Chondrocyte (in vitro differentiated cells): ENCODE measurements at regions not wholly inside any gene's neighbourhood (a gene's known extent, or its start where the extent isn't known, plus 50 kb on each side); places are given as distances from the start of the nearest gene placed in this dataset.

Experiments used
- DNase-seq: peaks from one replicate; pipeline ENCODE4 v3.0.0; 2021; ENCODE audit warnings: mixed read lengths, low spot score
- H3K27ac Mint-ChIP-seq: one replicate; pipeline ENCODE4 v1.8.0; 2021; ENCODE audit warnings: mild to moderate bottlenecking, moderate library complexity, mixed read lengths; ENCODE audit not compliant: unreplicated experiment
- H3K27me3 Mint-ChIP-seq: 2 replicates; pipeline ENCODE4 v1.8.0; 2021; ENCODE audit warnings: low read depth, mixed read lengths
- H3K36me3 Mint-ChIP-seq: 2 replicates; pipeline ENCODE4 v1.8.0; 2021; ENCODE audit warnings: low read depth, mixed read lengths
- H3K4me1 Mint-ChIP-seq: 2 replicates; pipeline ENCODE4 v1.8.0; 2021; ENCODE audit warnings: low read depth, mild to moderate bottlenecking, mixed read lengths
- H3K4me3 Mint-ChIP-seq: one replicate; pipeline ENCODE4 v1.8.0; 2021; ENCODE audit warnings: mild to moderate bottlenecking, moderate library complexity, mixed read lengths; ENCODE audit not compliant: unreplicated experiment
- H3K9me3 Mint-ChIP-seq: 2 replicates; pipeline ENCODE4 v1.8.0; 2021; ENCODE audit warnings: low read depth, mixed read lengths
- CTCF ChIP-seq: fragments of 200-600 bp; sonication (generic); IDR thresholded peaks from 2 replicates; pipeline ENCODE4 v1.5.0; 2021; ENCODE audit warnings: antibody characterized with exemption, mild to moderate bottlenecking, moderate library complexity

DNA sequence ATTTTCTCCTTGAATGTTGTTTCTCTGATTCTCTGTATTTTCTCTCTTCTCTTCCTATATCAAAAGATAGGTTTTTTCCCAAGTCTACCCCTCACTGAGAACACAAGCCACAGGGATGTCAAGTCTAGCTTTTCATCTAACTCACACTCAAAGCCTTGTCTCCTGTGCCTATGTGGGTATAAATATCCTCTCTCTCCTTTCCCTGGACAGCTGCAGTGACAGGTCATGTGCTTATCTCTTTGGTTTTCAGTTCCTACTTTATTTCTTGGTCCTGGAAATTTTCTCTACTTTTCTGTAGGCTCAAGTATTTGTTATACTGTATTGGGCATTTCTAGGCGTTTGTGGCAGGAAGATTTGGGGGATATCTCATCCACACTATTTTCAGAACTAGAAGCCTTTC, 182.4 kb upstream of the MVB12B start:
- no peak for DNase-seq
- Mint-ChIP-seq H3K27me3 (peaks cover 51% of the 10 kb centered on the region), H3K36me3 (peaks cover 4% of the 10 kb centered on the region), H3K9me3 (peaks cover 26% of the 10 kb centered on the region), H3K27ac (no peak overlapping the region), H3K4me3 (no peak overlapping the region), H3K4me1 (no peaks in the 10 kb centered on the region)
- no peak for TF ChIP-seq CTCF

GRCh38 chr9:126144603-126145456, 181.8 kb upstream of the MVB12B start:
- DNase-seq = peak; percentile 41
- H3K27me3 Mint-ChIP-seq = peaks cover 47% of the 10 kb centered on the region
- no peak overlapping the region for H3K27ac Mint-ChIP-seq
- peaks cover 4% of the 10 kb centered on the region for H3K36me3 Mint-ChIP-seq
- H3K4me3 Mint-ChIP-seq = no peak overlapping the region
- H3K4me1 Mint-ChIP-seq = no peaks in the 10 kb centered on the region
- H3K9me3 Mint-ChIP-seq = peaks cover 21% of the 10 kb centered on the region
- no peak for TF ChIP-seq CTCF

DNA sequence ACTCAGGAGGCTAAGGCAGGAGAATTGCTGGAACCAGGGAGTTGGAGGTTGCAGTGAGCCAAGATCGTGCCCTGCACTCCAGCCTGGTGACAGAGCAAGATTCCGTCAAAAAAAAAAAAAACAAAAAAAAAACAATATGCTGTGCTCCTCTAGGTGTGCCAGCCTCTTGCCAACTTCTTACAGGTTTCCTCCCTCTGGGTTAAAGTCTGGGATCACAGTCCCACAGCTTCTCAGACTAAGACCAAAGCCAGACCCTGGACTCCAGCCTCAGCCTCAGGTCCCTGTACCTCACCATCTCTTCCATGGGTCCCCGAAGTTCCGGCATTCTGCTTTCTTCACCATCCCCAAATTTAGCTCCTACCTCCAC, 180.8 kb upstream of the MVB12B start:
- DNase-seq = no peak
- Mint-ChIP-seq H3K9me3 (peaks cover 12% of the 10 kb centered on the region), H3K4me3 (no peak overlapping the region), H3K36me3 (peaks cover 4% of the 10 kb centered on the region), H3K27ac (no peak overlapping the region), H3K27me3 (peaks cover 50% of the 10 kb centered on the region), H3K4me1 (no peaks in the 10 kb centered on the region)
- TF ChIP-seq CTCF = no peak

DNA sequence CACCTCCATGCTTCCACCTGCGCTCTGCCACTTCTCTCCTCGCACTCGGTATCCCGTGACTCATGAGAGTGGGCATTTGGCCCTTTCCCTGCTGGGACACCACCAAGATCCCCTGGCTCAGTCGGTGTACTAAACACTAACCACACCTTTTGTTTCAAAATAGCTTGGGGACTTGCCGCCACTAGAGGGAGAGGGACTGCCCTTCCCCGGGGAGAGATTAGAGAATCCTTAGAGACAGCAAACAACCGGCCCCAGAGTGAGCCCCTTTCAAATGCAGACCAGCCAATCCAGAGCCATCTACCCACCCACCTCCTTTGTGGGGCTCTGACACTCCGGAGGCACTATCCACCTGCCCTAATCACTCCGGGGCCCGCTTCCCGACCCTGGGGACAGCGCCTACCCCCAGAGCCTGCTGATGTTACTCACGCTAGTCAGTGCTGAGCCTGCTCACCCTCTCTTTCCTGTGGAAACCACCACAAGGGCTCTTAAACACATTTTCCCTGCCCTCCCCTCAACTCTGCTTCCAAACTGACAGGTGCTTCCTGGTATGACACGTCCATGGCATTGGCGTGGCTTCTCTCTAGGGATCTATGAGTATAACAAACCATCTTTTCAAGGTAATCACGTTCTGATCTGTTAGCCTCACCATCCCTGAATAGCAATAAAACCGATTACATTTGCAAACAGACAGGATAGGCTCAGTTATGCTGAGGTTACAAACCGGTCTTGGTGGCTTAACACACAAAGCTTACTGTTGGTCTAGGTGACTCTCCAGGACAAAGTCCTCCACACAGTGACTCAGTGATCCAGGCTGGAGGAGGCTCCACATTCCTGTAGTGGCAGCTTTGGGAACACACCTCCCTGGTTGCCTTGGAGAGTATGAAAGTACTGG, 180.1 kb upstream of the MVB12B start:
- peak; percentile 62 for TF ChIP-seq CTCF
- Mint-ChIP-seq H3K4me3 (no peak overlapping the region), H3K27me3 (peaks cover 50% of the 10 kb centered on the region), H3K27ac (no peak overlapping the region), H3K36me3 (peaks cover 4% of the 10 kb centered on the region), H3K4me1 (no peaks in the 10 kb centered on the region), H3K9me3 (peaks cover 7% of the 10 kb centered on the region)
- peak; percentile 79 for DNase-seq

DNA sequence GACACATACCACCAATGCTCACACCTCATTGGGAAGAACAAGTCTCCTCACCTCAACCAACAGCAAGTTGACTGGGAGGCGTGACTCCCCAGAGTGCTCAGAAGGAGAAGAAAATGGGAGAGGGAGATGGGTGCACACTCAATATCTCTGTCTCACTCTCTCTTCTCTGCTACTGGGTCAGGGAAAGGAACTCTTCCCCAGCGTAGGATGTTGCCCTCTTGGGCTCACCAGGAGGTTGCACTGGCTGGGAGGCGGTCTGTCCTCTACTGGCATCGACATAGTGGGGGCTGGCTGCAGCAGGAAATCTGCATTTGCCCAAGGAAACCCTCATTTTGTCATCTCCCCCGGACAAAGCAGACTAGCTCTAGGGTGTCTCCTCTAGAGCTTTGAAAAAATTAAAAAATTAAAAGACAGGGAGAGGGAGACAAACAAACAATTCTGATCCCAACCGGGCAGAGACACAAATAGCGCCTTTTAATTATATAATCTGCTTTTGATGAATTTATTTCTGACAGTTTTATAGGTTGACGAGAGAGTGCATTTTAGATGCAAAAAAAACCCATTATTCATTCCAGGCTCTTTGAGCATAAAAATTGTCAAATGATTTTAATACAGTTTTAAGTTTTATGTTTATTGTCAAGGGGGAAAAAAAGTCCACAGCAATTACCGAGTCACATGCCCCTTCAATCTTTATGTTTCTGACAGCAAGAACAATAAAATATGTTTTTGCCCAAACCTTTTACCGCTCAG, 179.3 kb upstream of the MVB12B start:
- Mint-ChIP-seq H3K27me3 (peaks cover 51% of the 10 kb centered on the region), H3K36me3 (peaks cover 1% of the 10 kb centered on the region), H3K4me3 (no peak overlapping the region), H3K4me1 (no peaks in the 10 kb centered on the region), H3K27ac (no peak overlapping the region), H3K9me3 (peaks cover under 1% of the 10 kb centered on the region)
- peak; percentile 29 for DNase-seq
- TF ChIP-seq CTCF = no peak
